GM12892 (cell line): ENCODE measurements at regions not wholly inside any gene's neighbourhood (a gene's known extent, or its start where the extent isn't known, plus 50 kb on each side); places are given as distances from the start of the nearest gene placed in this dataset.

Source experiments
- POLR2A ChIP-seq: IDR thresholded peaks from 2 replicates; pipeline ENCODE4 v1.6.1; 2011; ENCODE audit warnings: low read depth, low read length, control low read depth
- POLR2AphosphoS5 ChIP-seq: IDR thresholded peaks from 2 replicates; pipeline ENCODE4 v1.6.1; 2011; ENCODE audit warnings: low read depth, low read length, control low read depth
- TAF1 ChIP-seq: IDR thresholded peaks from 2 replicates; pipeline ENCODE4 v1.6.1; 2011; ENCODE audit warnings: low read depth, mild to moderate bottlenecking, control low read depth, low read length, borderline replicate concordance

DNA sequence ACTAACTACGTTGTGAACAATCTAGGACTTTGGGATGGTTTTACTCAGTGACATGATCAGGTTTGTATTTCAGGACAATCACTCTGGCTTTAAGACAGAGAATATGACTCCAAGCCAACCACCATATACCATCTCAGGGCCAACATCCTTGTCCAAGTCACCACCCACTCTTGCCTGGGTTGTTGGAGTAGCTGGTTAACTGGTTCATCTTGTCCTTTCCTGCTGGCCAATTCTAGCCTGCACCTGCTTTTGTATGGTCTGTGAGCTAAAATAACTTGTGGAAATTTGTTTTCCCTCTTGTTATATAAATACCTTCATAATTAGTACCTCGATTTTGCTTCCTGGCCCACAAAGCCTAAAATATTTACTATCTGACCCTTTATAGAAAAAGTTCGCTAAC is 306.8 kb upstream of the STT3B start:
- TF ChIP-seq POLR2AphosphoS5 (no peak), TAF1 (no peak), POLR2A (no peak)
